ENCODE measurements at regions not wholly inside any gene's neighbourhood (a gene's known extent, or its start where the extent isn't known, plus 50 kb on each side); places are given as distances from the start of the nearest gene placed in this dataset.
A peak's percentile ranks its signal among the peaks of the same experiment; 100 is the strongest.
"Not testable (repeated sequence)": the region's sequence is repeated elsewhere in the genome, so short reads cannot be mapped to it uniquely, and the experiment has no call there.

DNA sequence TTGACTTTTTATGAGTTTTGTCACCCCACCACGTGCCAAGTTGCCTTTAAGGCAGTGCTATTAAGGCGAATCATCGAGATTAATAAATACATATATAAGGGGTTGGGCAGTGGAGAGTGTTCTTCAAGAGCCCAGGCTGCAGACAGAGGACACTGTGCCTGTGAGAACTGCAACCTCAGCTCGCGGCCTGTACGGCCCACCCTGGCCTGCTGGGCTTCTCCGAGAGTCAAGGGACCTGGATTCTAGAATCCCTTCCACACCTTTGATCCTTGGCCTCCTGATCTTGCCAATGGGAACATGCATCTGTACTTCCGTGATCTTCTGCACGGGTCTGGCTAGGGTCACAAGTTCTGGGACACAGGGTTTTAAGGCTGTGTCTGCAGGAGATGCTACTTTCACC lies 54.5 kb downstream of the IRX5 start:
- no peak for DNase-seq (ENCODE audit: low spot score)

- DNase-seq (ENCODE audit: low spot score), result no peak
Measured at GRCh38 chr16:54985668-54986067, 55.0 kb downstream of the IRX5 start.

DNA sequence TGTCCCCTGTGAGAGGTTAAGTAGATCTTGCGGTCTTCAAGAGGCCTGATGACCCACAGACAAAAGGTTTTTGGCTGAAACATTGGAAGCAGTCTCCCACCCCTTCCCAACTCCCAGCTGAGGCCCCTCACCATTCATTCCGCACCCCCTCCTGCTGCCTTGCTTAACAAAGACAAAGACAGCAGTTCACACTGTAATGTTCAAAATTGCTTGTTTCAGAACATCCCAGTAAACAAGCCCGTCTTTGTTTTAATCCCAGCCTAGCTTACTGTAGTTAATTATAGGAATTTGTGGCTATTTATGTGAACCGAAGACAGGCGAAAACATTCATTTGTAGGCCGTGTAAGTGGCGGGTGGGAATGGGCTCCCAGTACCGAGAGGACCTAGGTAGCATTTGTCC lies 55.7 kb downstream of the IRX5 start:
- peak; percentile 56 for DNase-seq (ENCODE audit: low spot score)

GRCh38 chr16:54987081-54987480 lies 56.4 kb downstream of the IRX5 start:
- DNase-seq (ENCODE audit: low spot score), result no peak

DNA sequence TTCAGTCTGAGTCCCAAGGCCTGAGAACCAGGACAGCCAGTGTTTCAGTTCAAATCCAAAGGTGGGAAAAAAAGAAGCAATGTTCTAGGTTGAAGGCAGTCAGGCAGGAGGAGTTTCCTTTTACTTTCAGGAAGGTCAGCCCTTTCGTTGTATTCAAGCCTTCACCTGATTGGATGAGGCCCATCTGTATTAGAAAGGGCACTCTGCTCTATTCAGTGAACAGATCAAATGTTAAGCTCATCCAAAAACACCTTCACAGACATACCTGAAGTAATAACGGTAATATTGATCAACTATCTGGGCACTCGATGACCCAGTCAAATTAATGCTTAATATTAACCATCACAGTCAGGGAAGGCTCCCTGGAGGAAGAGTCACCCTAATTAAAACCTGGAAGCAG lies 60.9 kb downstream of the IRX5 start:
- DNase-seq (ENCODE audit: low spot score), result no peak

- DNase-seq (ENCODE audit: low spot score), result not testable (repeated sequence)
Measured at GRCh38 chr16:54991946-54992345, 61.3 kb downstream of the IRX5 start.

DNA sequence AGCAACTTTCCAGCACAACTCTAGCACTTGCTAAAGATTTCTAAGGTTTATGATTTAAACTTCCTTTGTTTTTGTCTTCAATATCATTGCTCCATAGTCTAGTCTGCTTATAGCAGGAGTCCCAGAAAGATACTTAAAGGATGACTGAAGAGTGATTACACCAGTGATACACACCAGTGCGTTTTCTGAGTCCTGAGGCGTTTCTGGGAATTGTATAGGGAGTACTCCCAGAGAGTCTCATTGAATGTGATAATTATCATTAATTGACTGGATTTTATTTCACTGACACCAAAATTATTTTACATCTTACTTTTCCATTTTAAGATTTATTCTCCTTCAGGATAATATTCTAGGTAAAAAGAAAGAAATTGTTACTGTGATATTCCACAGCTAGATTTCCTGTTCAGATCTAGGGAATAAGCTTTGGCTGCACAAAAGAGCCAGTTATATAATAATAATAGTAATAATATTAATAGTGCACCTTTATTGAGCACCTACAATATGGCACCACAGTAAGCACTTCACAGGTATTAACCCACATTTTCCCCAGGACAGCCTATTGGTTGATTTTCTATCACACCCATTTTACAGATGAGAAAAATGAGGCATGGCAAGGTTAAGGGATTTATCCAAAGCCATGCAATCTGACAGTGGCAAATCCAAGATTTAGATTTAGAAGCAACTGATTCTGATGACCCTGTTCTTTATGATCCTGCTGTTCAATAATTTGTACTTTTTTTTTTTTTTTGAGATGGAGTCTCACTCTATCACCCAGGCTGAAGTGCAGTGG lies 62.6 kb downstream of the IRX5 start:
- DNase-seq (ENCODE audit: low spot score), result no peak

DNA sequence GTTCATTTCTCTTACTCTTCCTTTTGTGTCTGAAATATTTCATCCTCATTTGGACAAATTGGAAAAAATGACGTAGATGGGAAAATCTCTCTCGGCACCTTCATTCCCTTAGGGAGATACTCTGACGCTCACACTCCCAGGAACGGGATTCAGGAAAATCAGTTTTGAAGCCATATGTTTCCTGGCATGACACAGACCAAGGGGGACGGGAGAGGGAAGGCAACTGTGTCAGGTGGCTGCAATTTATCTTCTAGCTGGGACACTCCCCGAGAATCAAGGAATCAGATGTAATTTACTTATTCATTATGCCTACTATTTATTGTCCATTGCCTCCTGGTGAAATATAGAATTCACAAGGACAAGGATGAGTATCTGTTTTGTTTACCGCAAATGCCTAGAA lies 65.5 kb downstream of the IRX5 start:
- DNase-seq (ENCODE audit: low spot score), result no peak

DNA sequence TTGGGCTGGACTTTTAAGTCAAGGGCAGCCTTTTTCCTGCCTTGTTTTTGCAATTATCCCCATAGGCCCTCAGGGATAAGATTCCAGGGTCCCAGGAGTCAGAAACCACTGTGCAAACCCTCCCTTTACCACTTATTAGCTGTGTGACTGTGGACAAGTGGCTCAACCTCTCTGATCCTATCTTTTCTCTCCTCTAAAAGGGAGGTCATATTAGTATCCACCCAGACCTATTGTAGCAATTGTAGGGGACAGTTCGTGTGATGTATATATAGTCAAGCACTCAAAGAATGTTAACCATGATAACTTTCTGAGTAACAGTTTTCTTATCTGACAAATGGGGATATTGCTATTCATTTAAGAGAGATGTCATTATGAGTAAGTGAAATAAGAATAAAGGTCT lies 68.2 kb downstream of the IRX5 start:
- DNase-seq (ENCODE audit: low spot score), result no peak

GRCh38 chr16:54999481-54999880 lies 68.8 kb downstream of the IRX5 start:
- DNase-seq (ENCODE audit: low spot score), result no peak

- DNase-seq (ENCODE audit: low spot score), result no peak
Measured at GRCh38 chr16:55000595-55000994, 69.9 kb downstream of the IRX5 start.

- no peak for DNase-seq (ENCODE audit: low spot score)
Measured at GRCh38 chr16:55001931-55002330, 71.3 kb downstream of the IRX5 start.

DNA sequence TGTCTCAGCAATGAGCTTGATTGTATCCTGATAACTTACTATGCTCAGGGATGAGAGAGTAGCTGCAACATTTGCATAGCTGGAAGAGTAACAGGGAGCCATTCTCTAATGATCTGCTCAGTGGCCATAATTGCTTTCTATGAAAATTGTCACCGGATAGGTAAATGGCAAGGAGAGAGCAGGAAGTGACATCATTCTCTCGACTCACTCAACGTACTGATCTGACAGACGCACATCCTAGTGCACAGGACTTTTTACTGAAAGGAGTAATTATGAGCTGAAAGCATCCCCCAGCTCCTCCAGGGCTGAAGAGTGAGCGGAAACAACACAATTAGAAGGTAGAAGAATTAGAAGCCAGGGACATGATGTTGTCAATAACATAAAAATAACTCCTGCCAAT lies 71.8 kb downstream of the IRX5 start:
- DNase-seq (ENCODE audit: low spot score), result no peak

GRCh38 chr16:55003306-55003705 lies 72.6 kb downstream of the IRX5 start:
- DNase-seq (ENCODE audit: low spot score), result no peak

DNA sequence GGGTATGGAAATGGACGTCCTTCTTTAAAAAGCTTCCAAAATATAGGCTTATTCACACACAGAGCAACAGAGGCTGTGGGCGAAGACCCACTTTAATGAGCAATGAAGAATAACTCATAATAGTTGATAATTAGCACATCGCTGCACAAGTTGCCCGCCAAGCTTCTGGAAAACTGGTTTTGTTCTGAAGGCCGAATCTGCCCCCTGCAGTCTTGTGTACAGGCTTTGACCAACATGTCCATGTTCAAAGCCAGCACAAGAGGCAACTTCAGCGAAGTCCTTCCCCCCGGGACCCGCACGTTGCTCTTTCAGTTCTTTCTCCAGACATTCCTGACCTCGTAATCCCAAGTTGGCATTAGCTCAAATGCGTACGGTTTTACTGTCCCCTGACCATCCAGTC lies 73.3 kb downstream of the IRX5 start:
- DNase-seq (ENCODE audit: low spot score), result no peak

DNA sequence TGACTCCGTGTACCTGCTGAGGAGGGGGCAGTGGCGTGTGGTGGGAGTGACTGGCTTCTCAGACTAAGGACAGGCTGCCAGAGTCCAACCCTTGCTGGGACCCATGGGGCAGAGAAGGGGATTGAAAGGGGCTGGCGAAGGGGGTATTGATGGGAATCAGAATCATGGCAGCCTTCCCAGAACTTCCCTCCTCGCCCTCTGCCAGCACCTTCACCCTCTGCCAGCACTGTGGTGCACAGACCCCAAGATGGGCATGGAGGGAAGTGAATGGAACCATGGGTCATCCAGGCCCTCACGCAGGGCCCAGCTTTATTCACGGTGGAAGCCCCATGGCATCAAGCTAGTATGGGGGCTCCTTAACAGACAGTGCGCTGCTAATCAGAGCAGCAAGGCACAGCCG lies 76.8 kb downstream of the IRX5 start:
- DNase-seq (ENCODE audit: low spot score), result no peak

GRCh38 chr16:55008836-55009510 lies 78.3 kb downstream of the IRX5 start:
- no peak for DNase-seq (ENCODE audit: low spot score)

- no peak for DNase-seq (ENCODE audit: low spot score)
Measured at GRCh38 chr16:55009581-55009980, 78.9 kb downstream of the IRX5 start.

GRCh38 chr16:55010492-55011160 lies 80.0 kb downstream of the IRX5 start:
- DNase-seq (ENCODE audit: low spot score), result no peak

DNA sequence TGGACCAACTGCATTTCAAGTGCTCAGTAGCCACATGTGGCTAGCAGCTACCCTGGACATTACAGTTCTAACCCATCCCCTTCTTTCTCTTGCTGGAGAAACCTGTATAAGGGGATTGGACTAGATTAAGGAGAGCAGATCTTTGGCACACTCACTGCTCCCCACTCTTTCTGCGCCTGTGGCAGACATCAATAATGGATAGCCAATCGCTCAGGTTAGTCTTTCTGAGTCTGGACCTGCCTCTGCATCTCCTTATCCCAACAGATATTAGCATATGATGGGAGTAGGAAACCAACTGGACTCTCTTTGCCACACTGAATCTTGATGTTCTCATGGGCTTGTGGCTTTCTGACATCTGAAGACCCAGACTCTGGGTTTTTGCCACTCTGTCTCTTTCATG lies 81.7 kb downstream of the IRX5 start:
- no peak for DNase-seq (ENCODE audit: low spot score)

GRCh38 chr16:55012793-55013192 lies 82.1 kb downstream of the IRX5 start:
- DNase-seq (ENCODE audit: low spot score), result no peak

DNA sequence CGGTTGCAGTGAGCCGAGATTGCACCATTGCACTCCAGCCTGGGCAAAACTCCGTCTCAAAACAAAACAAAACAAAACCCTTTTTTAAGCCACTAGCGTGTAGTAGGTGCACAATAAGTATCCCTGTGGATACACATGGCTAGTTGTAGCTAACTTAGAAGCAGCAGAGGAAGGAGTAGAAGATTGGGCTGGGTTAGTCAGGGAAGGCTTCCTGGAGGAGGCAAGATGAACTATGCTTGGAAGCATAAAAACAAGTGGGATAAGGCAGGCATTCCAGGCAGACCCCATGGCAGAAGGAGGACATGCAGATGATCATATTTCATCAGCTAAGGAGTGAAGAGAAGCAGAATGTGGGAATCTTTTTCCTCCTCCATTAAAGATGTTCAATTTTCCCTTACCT lies 83.4 kb downstream of the IRX5 start:
- no peak for DNase-seq (ENCODE audit: low spot score)

- no peak for DNase-seq (ENCODE audit: low spot score)
Measured at GRCh38 chr16:55015181-55015913, 84.7 kb downstream of the IRX5 start.

All from COLO829 (cell line).